Endothelial cell of umbilical vein (primary cell): ENCODE measurements at regions not wholly inside any gene's neighbourhood (a gene's known extent, or its start where the extent isn't known, plus 50 kb on each side); places are given as distances from the start of the nearest gene placed in this dataset.

ENCODE experiments used
- EZH2 ChIP-seq: IDR thresholded peaks from 2 replicates; pipeline ENCODE4 v1.6.1; 2012; ENCODE audit warnings: borderline replicate concordance, low read depth, mild to moderate bottlenecking, moderate library complexity, low read length, inconsistent platforms; ENCODE audit not compliant: severe bottlenecking
- FOS ChIP-seq: IDR thresholded peaks from 2 replicates; pipeline ENCODE4 v1.6.1; 2011; ENCODE audit warnings: mild to moderate bottlenecking, low read length, moderate library complexity, borderline replicate concordance; ENCODE audit not compliant: insufficient read depth
- POLR2A ChIP-seq: IDR thresholded peaks from 2 replicates; pipeline ENCODE4 v1.6.1; 2012; ENCODE audit warnings: low read depth, mild to moderate bottlenecking, control low read depth, low read length
- POLR2AphosphoS5 ChIP-seq: IDR thresholded peaks from 2 replicates; pipeline ENCODE4 v1.6.1; 2012; ENCODE audit warnings: low read depth, mild to moderate bottlenecking, control low read depth, low read length, moderate library complexity; ENCODE audit not compliant: insufficient read depth
- TF ChIP-seq, protein P1 (sequence below), 2 donors: IDR thresholded peaks; 1 replicate in 1 of 2; 2 replicates in 1 of 2; pipeline ENCODE4 v1.5.1; 2011; ENCODE audit warnings: low read length in 2 of 2, mild to moderate bottlenecking in 2 of 2, moderate library complexity in 2 of 2, control low read depth in 1 of 2, inconsistent platforms in 1 of 2, low read depth in 1 of 2; ENCODE audit not compliant: insufficient read depth in 1 of 2; ENCODE audit errors: extremely low read depth in 1 of 2

DNA sequence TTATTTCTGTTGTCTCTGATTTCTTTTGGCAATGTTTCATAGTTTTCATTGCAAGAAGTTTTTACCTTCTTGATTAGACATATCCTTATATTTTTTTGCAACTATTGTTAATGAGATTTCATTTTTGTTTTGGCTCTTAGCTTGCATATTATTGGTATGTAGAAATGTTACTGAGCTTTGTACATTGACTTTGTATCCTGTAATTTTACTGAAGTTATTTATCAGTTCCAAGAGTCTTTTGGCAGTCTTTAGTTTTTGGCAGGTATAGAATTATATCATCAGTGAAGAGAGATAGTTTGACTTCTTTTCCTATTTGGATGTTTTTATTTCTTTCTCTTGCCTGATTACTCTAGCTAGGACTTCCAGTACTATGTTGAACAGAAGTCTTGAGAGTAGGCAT lies 375.7 kb downstream of the TDRD3 start:
- TF ChIP-seq FOS (no peak), EZH2 (no peak), POLR2A (no peak), POLR2AphosphoS5 (no peak)
- TF ChIP-seq, protein P1, sequence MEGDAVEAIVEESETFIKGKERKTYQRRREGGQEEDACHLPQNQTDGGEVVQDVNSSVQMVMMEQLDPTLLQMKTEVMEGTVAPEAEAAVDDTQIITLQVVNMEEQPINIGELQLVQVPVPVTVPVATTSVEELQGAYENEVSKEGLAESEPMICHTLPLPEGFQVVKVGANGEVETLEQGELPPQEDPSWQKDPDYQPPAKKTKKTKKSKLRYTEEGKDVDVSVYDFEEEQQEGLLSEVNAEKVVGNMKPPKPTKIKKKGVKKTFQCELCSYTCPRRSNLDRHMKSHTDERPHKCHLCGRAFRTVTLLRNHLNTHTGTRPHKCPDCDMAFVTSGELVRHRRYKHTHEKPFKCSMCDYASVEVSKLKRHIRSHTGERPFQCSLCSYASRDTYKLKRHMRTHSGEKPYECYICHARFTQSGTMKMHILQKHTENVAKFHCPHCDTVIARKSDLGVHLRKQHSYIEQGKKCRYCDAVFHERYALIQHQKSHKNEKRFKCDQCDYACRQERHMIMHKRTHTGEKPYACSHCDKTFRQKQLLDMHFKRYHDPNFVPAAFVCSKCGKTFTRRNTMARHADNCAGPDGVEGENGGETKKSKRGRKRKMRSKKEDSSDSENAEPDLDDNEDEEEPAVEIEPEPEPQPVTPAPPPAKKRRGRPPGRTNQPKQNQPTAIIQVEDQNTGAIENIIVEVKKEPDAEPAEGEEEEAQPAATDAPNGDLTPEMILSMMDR (IDR thresholded peaks at IDR 0.05; ENCODE audit: extremely low read depth in 1 of 2, insufficient read depth in 1 of 2, low read depth in 1 of 2, low read length in 2 of 2): no peak
